ENCODE measurements at regions not wholly inside any gene's neighbourhood (a gene's known extent, or its start where the extent isn't known, plus 50 kb on each side); places are given as distances from the start of the nearest gene placed in this dataset.
"Not testable (repeated sequence)": the region's sequence is repeated elsewhere in the genome, so short reads cannot be mapped to it uniquely, and the experiment has no call there.

- Histone ChIP-seq H3K36me3 (replicated peaks) (no peaks in the 10 kb centered on the region), H3K27me3 (replicated peaks) (no peaks in the 10 kb centered on the region), H3K4me3 (ENCODE audit: low read depth, low read length) (no peak overlapping the region), H3K27ac (no peak overlapping the region)
- no peak for TF ChIP-seq CTCF (IDR thresholded peaks at IDR 0.05; ENCODE audit: low read depth, low read length, missing control alignments)
- in situ Hi-C loops (cut with HindIII; ENCODE audit: low pct_ligation_motif_present, low sequenced_read_pairs) = no loop called here
- DNase-seq = no peak
Measured at GRCh38 chr5:110268985-110269384, 457.5 kb downstream of the TMEM232 start.

DNA sequence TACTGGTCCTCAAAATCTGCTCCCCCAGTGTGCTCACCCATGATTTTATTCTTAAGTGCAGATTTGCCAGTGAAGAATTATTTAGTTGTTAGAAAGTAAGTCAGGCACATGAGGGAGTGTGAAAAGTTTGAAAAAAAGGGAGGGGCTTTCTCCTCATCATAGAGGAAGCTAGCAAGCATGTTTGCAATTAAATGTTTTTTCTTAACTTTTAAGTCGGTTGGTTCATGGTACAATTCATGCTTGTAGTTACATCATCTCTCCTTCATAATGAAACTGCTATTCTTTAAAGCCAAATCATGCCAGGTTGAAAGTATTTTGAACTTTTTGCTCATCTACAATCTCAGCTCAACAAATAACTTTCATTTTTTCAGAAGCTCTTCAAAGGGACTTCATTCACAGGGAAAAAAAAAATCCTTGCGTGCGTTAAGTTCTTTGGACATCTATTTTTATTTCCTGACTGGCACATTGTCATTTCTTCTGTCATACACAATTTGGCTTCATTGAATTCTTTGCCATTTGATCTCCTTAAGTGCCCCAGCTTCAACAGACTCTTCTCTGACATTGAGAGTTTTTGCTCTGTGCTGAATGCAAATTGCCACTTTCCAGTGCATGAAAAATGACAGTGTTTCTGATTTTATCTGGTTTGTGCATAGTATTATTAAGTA lies 456.9 kb downstream of the TMEM232 start:
- H3K36me3 ChIP-seq (replicated peaks) = no peaks in the 10 kb centered on the region
- H3K4me3 ChIP-seq (ENCODE audit: low read depth, low read length) = no peak overlapping the region
- no peak overlapping the region for H3K27ac ChIP-seq
- in situ Hi-C loops (cut with HindIII; ENCODE audit: low pct_ligation_motif_present, low sequenced_read_pairs) = no loop called here
- no peaks in the 10 kb centered on the region for H3K27me3 ChIP-seq (replicated peaks)
- DNase-seq = no peak
- TF ChIP-seq CTCF (IDR thresholded peaks at IDR 0.05; ENCODE audit: low read depth, low read length, missing control alignments) = no peak

DNA sequence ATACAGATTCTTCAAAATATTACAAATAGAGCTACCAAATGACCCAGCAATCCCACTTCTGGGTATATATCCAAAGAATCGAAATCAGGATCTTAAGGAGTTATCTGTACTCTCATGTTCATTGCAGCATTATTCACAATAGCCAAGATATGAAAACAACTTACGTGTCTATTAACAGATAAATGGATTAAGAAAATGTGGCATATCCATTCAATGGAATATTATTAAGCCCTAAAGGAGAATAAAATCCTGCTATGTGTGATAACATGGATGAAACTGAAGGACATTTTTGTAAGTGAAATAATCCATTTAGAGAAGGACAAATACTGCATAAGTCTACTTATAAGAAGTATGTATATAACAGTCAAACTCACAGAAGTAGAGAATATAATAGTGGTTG lies 450.6 kb downstream of the TMEM232 start:
- H3K27me3 ChIP-seq (replicated peaks) = no peaks in the 10 kb centered on the region
- no peak for DNase-seq
- in situ Hi-C loops (cut with HindIII; ENCODE audit: low pct_ligation_motif_present, low sequenced_read_pairs) = no loop called here
- no peak for TF ChIP-seq CTCF (IDR thresholded peaks at IDR 0.05; ENCODE audit: low read depth, low read length, missing control alignments)
- no peak overlapping the region for H3K4me3 ChIP-seq (ENCODE audit: low read depth, low read length)
- no peak overlapping the region for H3K27ac ChIP-seq
- H3K36me3 ChIP-seq (replicated peaks) = no peaks in the 10 kb centered on the region

DNA sequence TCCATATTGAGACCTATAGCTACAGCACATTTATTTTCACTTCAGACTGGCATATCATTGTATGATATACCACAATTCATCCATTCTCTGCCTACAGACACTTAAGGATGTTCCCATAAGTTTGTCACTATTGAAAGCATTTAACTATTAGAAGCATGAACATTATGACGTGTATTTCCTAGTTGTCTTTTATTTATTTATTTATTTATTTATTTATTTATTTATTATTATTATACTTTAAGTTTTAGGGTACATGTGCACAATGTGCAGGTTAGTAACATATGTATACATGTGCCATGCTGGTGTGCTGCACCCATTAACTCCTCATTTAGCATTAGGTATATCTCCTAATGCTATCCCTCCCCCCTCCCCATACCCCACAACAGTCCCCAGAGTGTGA lies 448.0 kb downstream of the TMEM232 start:
- DNase-seq; H3K27me3 ChIP-seq (replicated peaks); H3K27ac ChIP-seq; H3K36me3 ChIP-seq (replicated peaks); H3K4me3 ChIP-seq (ENCODE audit: low read depth, low read length); in situ Hi-C loops (cut with HindIII; ENCODE audit: low pct_ligation_motif_present, low sequenced_read_pairs): not testable (repeated sequence)

- DNase-seq; H3K27me3 ChIP-seq (replicated peaks); H3K4me3 ChIP-seq (ENCODE audit: low read depth, low read length); H3K36me3 ChIP-seq (replicated peaks); H3K27ac ChIP-seq; in situ Hi-C loops (cut with HindIII; ENCODE audit: low pct_ligation_motif_present, low sequenced_read_pairs): not testable (repeated sequence)
Measured at GRCh38 chr5:110284121-110284520, 442.4 kb downstream of the TMEM232 start.

GRCh38 chr5:110288766-110289511 lies 437.5 kb downstream of the TMEM232 start:
- H3K36me3 ChIP-seq (replicated peaks) = no peaks in the 10 kb centered on the region
- no peak for DNase-seq
- H3K27me3 ChIP-seq (replicated peaks) = no peaks in the 10 kb centered on the region
- no peak overlapping the region for H3K4me3 ChIP-seq (ENCODE audit: low read depth, low read length)
- no peak for TF ChIP-seq CTCF (IDR thresholded peaks at IDR 0.05; ENCODE audit: low read depth, low read length, missing control alignments)
- H3K27ac ChIP-seq = no peak overlapping the region
- in situ Hi-C loops (cut with HindIII; ENCODE audit: low pct_ligation_motif_present, low sequenced_read_pairs) = no loop called here

- in situ Hi-C loops (cut with HindIII; ENCODE audit: low pct_ligation_motif_present, low sequenced_read_pairs) = no loop called here
- DNase-seq = no peak
- Histone ChIP-seq H3K27me3 (replicated peaks) (no peaks in the 10 kb centered on the region), H3K4me3 (ENCODE audit: low read depth, low read length) (no peak overlapping the region), H3K27ac (no peak overlapping the region), H3K36me3 (replicated peaks) (no peaks in the 10 kb centered on the region)
- no peak for TF ChIP-seq CTCF (IDR thresholded peaks at IDR 0.05; ENCODE audit: low read depth, low read length, missing control alignments)
Measured at GRCh38 chr5:110289512-110289810, 437.0 kb downstream of the TMEM232 start.

Data from brain microvascular endothelial cell (primary cell).